ENCODE measurements at regions not wholly inside any gene's neighbourhood (a gene's known extent, or its start where the extent isn't known, plus 50 kb on each side); places are given as distances from the start of the nearest gene placed in this dataset.

GRCh38 chr21:32881458-32881857 is 109.9 kb upstream of the PAXBP1 start:
- H3K9me3 ChIP-seq: no peaks in the 10 kb centered on the region
- H3K4me3 ChIP-seq: no peak overlapping the region
- no peaks in the 10 kb centered on the region for H3K27me3 ChIP-seq (replicated peaks; ENCODE audit: insufficient read depth)
- H3K36me3 ChIP-seq: no peaks in the 10 kb centered on the region
- H3K4me1 ChIP-seq (ENCODE audit: control insufficient read depth in 1 of 2, low read depth in 2 of 2): no peaks in the 10 kb centered on the region
- no peak for ATAC-seq (ENCODE audit: insufficient number of reproducible peaks, low FRiP score, low read depth)
- no peak for DNase-seq (ENCODE audit: low spot score)
- H3K27ac ChIP-seq: no peak overlapping the region
- no peak for TF ChIP-seq CTCF (IDR thresholded peaks at IDR 0.05)

GRCh38 chr21:32884062-32884461 is 112.5 kb upstream of the PAXBP1 start:
- Histone ChIP-seq H3K36me3 (no peaks in the 10 kb centered on the region), H3K27ac (no peak overlapping the region), H3K4me3 (no peak overlapping the region), H3K4me1 (ENCODE audit: control insufficient read depth in 1 of 2, low read depth in 2 of 2) (no peaks in the 10 kb centered on the region), H3K9me3 (no peaks in the 10 kb centered on the region), H3K27me3 (replicated peaks; ENCODE audit: insufficient read depth) (no peaks in the 10 kb centered on the region)
- no peak for TF ChIP-seq CTCF (IDR thresholded peaks at IDR 0.05)
- DNase-seq (ENCODE audit: low spot score): no peak
- ATAC-seq (ENCODE audit: insufficient number of reproducible peaks, low FRiP score, low read depth): no peak

GRCh38 chr21:32886339-32886738 is 114.8 kb upstream of the PAXBP1 start:
- Histone ChIP-seq H3K27ac (no peak overlapping the region), H3K36me3 (no peaks in the 10 kb centered on the region), H3K27me3 (replicated peaks; ENCODE audit: insufficient read depth) (no peaks in the 10 kb centered on the region), H3K4me3 (no peak overlapping the region), H3K4me1 (ENCODE audit: control insufficient read depth in 1 of 2, low read depth in 2 of 2) (no peaks in the 10 kb centered on the region), H3K9me3 (no peaks in the 10 kb centered on the region)
- no peak for TF ChIP-seq CTCF (IDR thresholded peaks at IDR 0.05)
- ATAC-seq (ENCODE audit: insufficient number of reproducible peaks, low FRiP score, low read depth) (no peak), DNase-seq (ENCODE audit: low spot score) (no peak)

- DNase-seq (ENCODE audit: low spot score): no peak
- Histone ChIP-seq H3K36me3 (no peaks in the 10 kb centered on the region), H3K27me3 (replicated peaks; ENCODE audit: insufficient read depth) (no peaks in the 10 kb centered on the region), H3K27ac (no peak overlapping the region), H3K4me3 (no peak overlapping the region), H3K4me1 (ENCODE audit: control insufficient read depth in 1 of 2, low read depth in 2 of 2) (no peaks in the 10 kb centered on the region), H3K9me3 (no peaks in the 10 kb centered on the region)
- ATAC-seq (ENCODE audit: insufficient number of reproducible peaks, low FRiP score, low read depth): no peak
- TF ChIP-seq CTCF (IDR thresholded peaks at IDR 0.05): no peak
Measured at GRCh38 chr21:32887026-32887425, 115.5 kb upstream of the PAXBP1 start.

- H3K9me3 ChIP-seq: no peaks in the 10 kb centered on the region
- H3K4me1 ChIP-seq (ENCODE audit: control insufficient read depth in 1 of 2, low read depth in 2 of 2): no peaks in the 10 kb centered on the region
- H3K27me3 ChIP-seq (replicated peaks; ENCODE audit: insufficient read depth): no peaks in the 10 kb centered on the region
- no peak overlapping the region for H3K27ac ChIP-seq
- no peak for TF ChIP-seq CTCF (IDR thresholded peaks at IDR 0.05)
- DNase-seq (ENCODE audit: low spot score) (no peak), ATAC-seq (ENCODE audit: insufficient number of reproducible peaks, low FRiP score, low read depth) (no peak)
- no peaks in the 10 kb centered on the region for H3K36me3 ChIP-seq
- H3K4me3 ChIP-seq: no peak overlapping the region
Measured at GRCh38 chr21:32888971-32889370, 117.4 kb upstream of the PAXBP1 start.
